SK-N-SH treated with all-trans-retinoic acid at 6 μM for 48 hours (cell line): ENCODE measurements at regions not wholly inside any gene's neighbourhood (a gene's known extent, or its start where the extent isn't known, plus 50 kb on each side); places are given as distances from the start of the nearest gene placed in this dataset.

Experiments
- ATAC-seq: fragments of 200-7000 bp; cut with Tn5 transposase; 3 replicates; pipeline ENCODE4 v1.9.1; 2020; ENCODE audit warnings: mild to moderate bottlenecking, moderate library complexity
- ARNTL ChIP-seq: fragments of 450-650 bp; formaldehyde crosslinking; IDR thresholded peaks from 2 replicates; pipeline ENCODE4 v1.5.0; 2020; ENCODE audit warnings: low read depth, mild to moderate bottlenecking, moderate library complexity, borderline replicate concordance
- BACH2 ChIP-seq: fragments of 250-450 bp; sonication (Bioruptor Pico); IDR thresholded peaks from 2 replicates; pipeline ENCODE4 v1.9.0; 2021; ENCODE audit warnings: mild to moderate bottlenecking, borderline replicate concordance
- ESRRG ChIP-seq: fragments of 250-450 bp; sonication (Bioruptor Pico); IDR thresholded peaks from 2 replicates; pipeline ENCODE4 v1.6.1; 2021; ENCODE audit warnings: mild to moderate bottlenecking
- GLIS3 ChIP-seq: fragments of 250-450 bp; sonication (Bioruptor Pico); IDR thresholded peaks from 2 replicates; pipeline ENCODE4 v1.5.0; 2020; ENCODE audit warnings: mild to moderate bottlenecking, moderate library complexity
- ISL1 ChIP-seq: fragments of 250-450 bp; sonication (Bioruptor Pico); IDR thresholded peaks from 2 replicates; pipeline ENCODE4 v2.1.2; 2022; ENCODE audit warnings: mild to moderate bottlenecking, moderate library complexity
- OSR1 ChIP-seq: fragments of 250-450 bp; sonication (Bioruptor Pico); IDR thresholded peaks from 2 replicates; pipeline ENCODE4 v1.8.0; 2022; ENCODE audit warnings: moderate library complexity, mild to moderate bottlenecking, inconsistent platforms
- POU6F1 ChIP-seq: fragments of 250-450 bp; sonication (Bioruptor Pico); IDR thresholded peaks from 2 replicates; pipeline ENCODE4 v1.8.0; 2021; ENCODE audit warnings: low read depth, mild to moderate bottlenecking, moderate library complexity, borderline replicate concordance
- PPARA ChIP-seq: fragments of 250-450 bp; sonication (Bioruptor Pico); IDR thresholded peaks from 2 replicates; pipeline ENCODE4 v1.5.0; 2020; ENCODE audit warnings: mild to moderate bottlenecking, borderline replicate concordance
- RARB ChIP-seq: fragments of 250-450 bp; sonication (Bioruptor Pico); IDR thresholded peaks from 2 replicates; pipeline ENCODE4 v1.8.0; 2021; ENCODE audit warnings: mild to moderate bottlenecking, moderate library complexity
- SNAI2 ChIP-seq: fragments of 250-450 bp; sonication (Bioruptor Pico); IDR thresholded peaks from 2 replicates; pipeline ENCODE4 v1.5.0; 2020; ENCODE audit warnings: mild to moderate bottlenecking, moderate library complexity
- TCF4 ChIP-seq: fragments of 250-450 bp; sonication (Bioruptor Pico); IDR thresholded peaks from 2 replicates; pipeline ENCODE4 v1.8.0; 2021; ENCODE audit warnings: mild to moderate bottlenecking, moderate library complexity, borderline replicate concordance
- TOX ChIP-seq: fragments of 250-450 bp; sonication (Bioruptor Pico); IDR thresholded peaks from 2 replicates; pipeline ENCODE4 v1.8.0; 2021; ENCODE audit warnings: mild to moderate bottlenecking, moderate library complexity, borderline replicate concordance
- ZC3H10 ChIP-seq: fragments of 250-450 bp; sonication (Bioruptor Pico); IDR thresholded peaks from 2 replicates; pipeline ENCODE4 v1.5.1; 2021; ENCODE audit warnings: mild to moderate bottlenecking, moderate library complexity
- ZFP3 ChIP-seq: fragments of 250-450 bp; sonication (Bioruptor Pico); IDR thresholded peaks from 2 replicates; pipeline ENCODE4 v1.5.0; 2020; ENCODE audit warnings: mild to moderate bottlenecking, moderate library complexity
- ZFP30 ChIP-seq: fragments of 450-650 bp; formaldehyde crosslinking; IDR thresholded peaks from 2 replicates; pipeline ENCODE4 v1.5.0; 2022; ENCODE audit warnings: mild to moderate bottlenecking, moderate library complexity
- ZNF565 ChIP-seq: fragments of 450-650 bp; formaldehyde crosslinking; conservative IDR thresholded peaks from 2 replicates; pipeline ENCODE4 v1.5.0; 2020; ENCODE audit warnings: low read depth, mild to moderate bottlenecking, moderate library complexity
- ZNF8 ChIP-seq: fragments of 450-650 bp; formaldehyde crosslinking; IDR thresholded peaks from 2 replicates; pipeline ENCODE4 v1.5.0; 2020; ENCODE audit warnings: mild to moderate bottlenecking, moderate library complexity
- TF ChIP-seq, protein P1 (sequence below): fragments of 250-450 bp; sonication (Bioruptor Pico); IDR thresholded peaks from 2 replicates; pipeline ENCODE4 v1.5.1; 2020; ENCODE audit warnings: low read depth, mild to moderate bottlenecking, moderate library complexity
- TF ChIP-seq, protein P2 (sequence below): fragments of 250-450 bp; sonication (Bioruptor Pico); IDR thresholded peaks from 2 replicates; pipeline ENCODE4 v1.5.0; 2020; ENCODE audit warnings: mild to moderate bottlenecking, moderate library complexity
- TF ChIP-seq, protein P3 (sequence below): fragments of 250-450 bp; sonication (Bioruptor Pico); IDR thresholded peaks from 2 replicates; pipeline ENCODE4 v1.5.1; 2021; ENCODE audit warnings: mild to moderate bottlenecking, moderate library complexity
- TF ChIP-seq, protein P4 (sequence below): fragments of 250-450 bp; sonication (Bioruptor Pico); IDR thresholded peaks from 2 replicates; pipeline ENCODE4 v1.8.0; 2020; ENCODE audit warnings: mild to moderate bottlenecking, moderate library complexity, borderline replicate concordance

DNA sequence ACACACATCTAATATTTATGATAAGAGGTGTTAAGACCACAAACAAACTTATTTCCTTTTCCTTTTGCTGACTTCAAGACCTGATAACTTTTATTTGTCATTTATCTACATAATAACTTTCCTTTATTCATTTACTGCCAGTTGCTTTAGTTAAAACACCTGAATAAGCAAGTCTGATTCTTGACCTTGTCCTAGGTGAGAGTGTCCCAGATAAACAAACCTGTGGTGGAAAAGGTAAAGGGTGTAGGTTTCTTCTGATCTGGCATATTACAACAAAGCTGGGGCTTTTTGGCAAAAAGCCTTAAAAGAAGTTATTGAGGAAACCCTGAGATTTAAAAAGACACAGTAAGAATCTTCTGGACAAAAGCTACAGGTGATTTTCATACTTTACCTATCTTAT, 191.5 kb downstream of the ZBBX start:
- TF ChIP-seq, protein P1, sequence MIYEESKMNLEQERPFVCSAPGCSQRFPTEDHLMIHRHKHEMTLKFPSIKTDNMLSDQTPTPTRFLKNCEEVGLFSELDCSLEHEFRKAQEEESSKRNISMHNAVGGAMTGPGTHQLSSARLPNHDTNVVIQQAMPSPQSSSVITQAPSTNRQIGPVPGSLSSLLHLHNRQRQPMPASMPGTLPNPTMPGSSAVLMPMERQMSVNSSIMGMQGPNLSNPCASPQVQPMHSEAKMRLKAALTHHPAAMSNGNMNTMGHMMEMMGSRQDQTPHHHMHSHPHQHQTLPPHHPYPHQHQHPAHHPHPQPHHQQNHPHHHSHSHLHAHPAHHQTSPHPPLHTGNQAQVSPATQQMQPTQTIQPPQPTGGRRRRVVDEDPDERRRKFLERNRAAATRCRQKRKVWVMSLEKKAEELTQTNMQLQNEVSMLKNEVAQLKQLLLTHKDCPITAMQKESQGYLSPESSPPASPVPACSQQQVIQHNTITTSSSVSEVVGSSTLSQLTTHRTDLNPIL (CRISPR knock-in tag): no peak
- TF ChIP-seq ISL1 (CRISPR knock-in tag) (no peak), ZNF565 (CRISPR knock-in tag) (no peak), ZFP3 (no peak), OSR1 (CRISPR knock-in tag) (no peak), TCF4 (CRISPR knock-in tag) (no peak), ZNF8 (no peak), GLIS3 (no peak), PPARA (CRISPR knock-in tag) (no peak), TOX (CRISPR knock-in tag) (no peak), RARB (CRISPR knock-in tag) (no peak), SNAI2 (CRISPR knock-in tag) (no peak), POU6F1 (no peak), ESRRG (CRISPR knock-in tag) (no peak)
- TF ChIP-seq, protein P2, sequence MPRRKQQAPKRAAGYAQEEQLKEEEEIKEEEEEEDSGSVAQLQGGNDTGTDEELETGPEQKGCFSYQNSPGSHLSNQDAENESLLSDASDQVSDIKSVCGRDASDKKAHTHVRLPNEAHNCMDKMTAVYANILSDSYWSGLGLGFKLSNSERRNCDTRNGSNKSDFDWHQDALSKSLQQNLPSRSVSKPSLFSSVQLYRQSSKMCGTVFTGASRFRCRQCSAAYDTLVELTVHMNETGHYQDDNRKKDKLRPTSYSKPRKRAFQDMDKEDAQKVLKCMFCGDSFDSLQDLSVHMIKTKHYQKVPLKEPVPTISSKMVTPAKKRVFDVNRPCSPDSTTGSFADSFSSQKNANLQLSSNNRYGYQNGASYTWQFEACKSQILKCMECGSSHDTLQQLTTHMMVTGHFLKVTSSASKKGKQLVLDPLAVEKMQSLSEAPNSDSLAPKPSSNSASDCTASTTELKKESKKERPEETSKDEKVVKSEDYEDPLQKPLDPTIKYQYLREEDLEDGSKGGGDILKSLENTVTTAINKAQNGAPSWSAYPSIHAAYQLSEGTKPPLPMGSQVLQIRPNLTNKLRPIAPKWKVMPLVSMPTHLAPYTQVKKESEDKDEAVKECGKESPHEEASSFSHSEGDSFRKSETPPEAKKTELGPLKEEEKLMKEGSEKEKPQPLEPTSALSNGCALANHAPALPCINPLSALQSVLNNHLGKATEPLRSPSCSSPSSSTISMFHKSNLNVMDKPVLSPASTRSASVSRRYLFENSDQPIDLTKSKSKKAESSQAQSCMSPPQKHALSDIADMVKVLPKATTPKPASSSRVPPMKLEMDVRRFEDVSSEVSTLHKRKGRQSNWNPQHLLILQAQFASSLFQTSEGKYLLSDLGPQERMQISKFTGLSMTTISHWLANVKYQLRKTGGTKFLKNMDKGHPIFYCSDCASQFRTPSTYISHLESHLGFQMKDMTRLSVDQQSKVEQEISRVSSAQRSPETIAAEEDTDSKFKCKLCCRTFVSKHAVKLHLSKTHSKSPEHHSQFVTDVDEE (CRISPR knock-in tag): no peak
- TF ChIP-seq, protein P3, sequence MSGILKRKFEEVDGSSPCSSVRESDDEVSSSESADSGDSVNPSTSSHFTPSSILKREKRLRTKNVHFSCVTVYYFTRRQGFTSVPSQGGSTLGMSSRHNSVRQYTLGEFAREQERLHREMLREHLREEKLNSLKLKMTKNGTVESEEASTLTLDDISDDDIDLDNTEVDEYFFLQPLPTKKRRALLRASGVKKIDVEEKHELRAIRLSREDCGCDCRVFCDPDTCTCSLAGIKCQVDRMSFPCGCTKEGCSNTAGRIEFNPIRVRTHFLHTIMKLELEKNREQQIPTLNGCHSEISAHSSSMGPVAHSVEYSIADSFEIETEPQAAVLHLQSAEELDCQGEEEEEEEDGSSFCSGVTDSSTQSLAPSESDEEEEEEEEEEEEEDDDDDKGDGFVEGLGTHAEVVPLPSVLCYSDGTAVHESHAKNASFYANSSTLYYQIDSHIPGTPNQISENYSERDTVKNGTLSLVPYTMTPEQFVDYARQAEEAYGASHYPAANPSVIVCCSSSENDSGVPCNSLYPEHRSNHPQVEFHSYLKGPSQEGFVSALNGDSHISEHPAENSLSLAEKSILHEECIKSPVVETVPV (CRISPR knock-in tag): no peak
- TF ChIP-seq, all 23 proteins: peak for 0
- no peak for ATAC-seq

DNA sequence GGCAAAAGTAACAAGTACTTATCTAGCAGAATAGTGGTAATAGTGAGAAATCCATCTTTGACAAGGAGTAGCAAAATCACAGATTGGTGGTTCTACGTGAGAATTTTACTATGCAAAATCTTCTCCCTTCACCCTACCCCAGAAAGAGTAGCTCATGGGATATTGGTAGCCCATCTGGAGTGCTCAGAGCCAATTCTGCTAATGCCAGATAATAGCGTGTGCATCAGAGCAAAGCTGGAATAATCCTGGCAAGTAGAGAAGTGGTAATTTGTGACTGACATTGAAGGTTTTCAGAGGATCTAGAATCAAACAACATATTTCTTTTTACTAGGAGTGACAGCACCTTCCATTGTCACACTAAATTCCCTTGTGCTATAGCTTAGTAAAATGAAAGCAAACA, 192.9 kb downstream of the ZBBX start:
- TF ChIP-seq PPARA (CRISPR knock-in tag) (no peak), RARB (CRISPR knock-in tag) (no peak), ZC3H10 (CRISPR knock-in tag) (no peak), ZFP30 (CRISPR knock-in tag) (no peak)
- ATAC-seq: no peak

GRCh38 chr3:167184511-167184910, 195.6 kb downstream of the ZBBX start:
- peak; percentile 63; the same call in 2 of the 3 replicates for ATAC-seq
- TF ChIP-seq ZNF8 (no peak), PPARA (CRISPR knock-in tag) (no peak), ZFP30 (CRISPR knock-in tag) (no peak), TCF4 (CRISPR knock-in tag) (no peak), GLIS3 (no peak), SNAI2 (CRISPR knock-in tag) (no peak), OSR1 (CRISPR knock-in tag) (no peak), ZFP3 (no peak), BACH2 (CRISPR knock-in tag) (no peak), ISL1 (CRISPR knock-in tag) (no peak), RARB (CRISPR knock-in tag) (no peak), ARNTL (CRISPR knock-in tag) (no peak)
- TF ChIP-seq, protein P2 (CRISPR knock-in tag): no peak
- TF ChIP-seq, protein P4, sequence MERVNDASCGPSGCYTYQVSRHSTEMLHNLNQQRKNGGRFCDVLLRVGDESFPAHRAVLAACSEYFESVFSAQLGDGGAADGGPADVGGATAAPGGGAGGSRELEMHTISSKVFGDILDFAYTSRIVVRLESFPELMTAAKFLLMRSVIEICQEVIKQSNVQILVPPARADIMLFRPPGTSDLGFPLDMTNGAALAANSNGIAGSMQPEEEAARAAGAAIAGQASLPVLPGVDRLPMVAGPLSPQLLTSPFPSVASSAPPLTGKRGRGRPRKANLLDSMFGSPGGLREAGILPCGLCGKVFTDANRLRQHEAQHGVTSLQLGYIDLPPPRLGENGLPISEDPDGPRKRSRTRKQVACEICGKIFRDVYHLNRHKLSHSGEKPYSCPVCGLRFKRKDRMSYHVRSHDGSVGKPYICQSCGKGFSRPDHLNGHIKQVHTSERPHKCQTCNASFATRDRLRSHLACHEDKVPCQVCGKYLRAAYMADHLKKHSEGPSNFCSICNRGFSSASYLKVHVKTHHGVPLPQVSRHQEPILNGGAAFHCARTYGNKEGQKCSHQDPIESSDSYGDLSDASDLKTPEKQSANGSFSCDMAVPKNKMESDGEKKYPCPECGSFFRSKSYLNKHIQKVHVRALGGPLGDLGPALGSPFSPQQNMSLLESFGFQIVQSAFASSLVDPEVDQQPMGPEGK (CRISPR knock-in tag): no peak
- TF ChIP-seq, protein P3 (CRISPR knock-in tag): no peak
